ENCODE measurements at regions not wholly inside any gene's neighbourhood (a gene's known extent, or its start where the extent isn't known, plus 50 kb on each side); places are given as distances from the start of the nearest gene placed in this dataset.
A peak's percentile ranks its signal among the peaks of the same experiment; 100 is the strongest.
"Not testable (repeated sequence)": the region's sequence is repeated elsewhere in the genome, so short reads cannot be mapped to it uniquely, and the experiment has no call there.

DNA sequence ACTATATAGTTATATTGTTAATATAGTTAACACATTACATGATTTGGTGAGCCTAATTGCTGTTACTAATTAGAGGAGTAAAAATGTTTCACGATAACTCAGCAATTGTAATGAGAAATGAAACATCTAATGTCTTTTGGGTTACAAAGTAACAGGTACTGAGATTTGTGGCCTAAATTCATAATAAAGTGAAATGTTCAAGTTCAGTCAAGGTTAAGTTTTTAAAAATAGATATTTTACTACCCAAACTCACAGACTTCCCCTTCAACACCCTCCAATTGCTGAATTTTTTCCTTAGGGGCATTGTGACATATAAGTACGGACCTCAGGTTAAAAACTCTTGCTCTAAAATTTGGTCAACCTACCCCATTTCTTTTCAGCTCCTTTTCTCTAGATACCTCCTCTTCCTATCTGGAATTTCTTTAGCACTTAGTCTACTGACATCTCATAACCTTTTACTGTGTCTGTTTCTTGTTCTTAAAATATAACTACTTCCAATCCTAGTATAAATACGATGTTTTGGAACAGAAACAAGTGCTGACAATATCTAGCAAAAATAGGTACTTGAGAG is 112.3 kb upstream of the PRSS16 start:
- DNase-seq (ENCODE audit: low spot score) = no peak

DNA sequence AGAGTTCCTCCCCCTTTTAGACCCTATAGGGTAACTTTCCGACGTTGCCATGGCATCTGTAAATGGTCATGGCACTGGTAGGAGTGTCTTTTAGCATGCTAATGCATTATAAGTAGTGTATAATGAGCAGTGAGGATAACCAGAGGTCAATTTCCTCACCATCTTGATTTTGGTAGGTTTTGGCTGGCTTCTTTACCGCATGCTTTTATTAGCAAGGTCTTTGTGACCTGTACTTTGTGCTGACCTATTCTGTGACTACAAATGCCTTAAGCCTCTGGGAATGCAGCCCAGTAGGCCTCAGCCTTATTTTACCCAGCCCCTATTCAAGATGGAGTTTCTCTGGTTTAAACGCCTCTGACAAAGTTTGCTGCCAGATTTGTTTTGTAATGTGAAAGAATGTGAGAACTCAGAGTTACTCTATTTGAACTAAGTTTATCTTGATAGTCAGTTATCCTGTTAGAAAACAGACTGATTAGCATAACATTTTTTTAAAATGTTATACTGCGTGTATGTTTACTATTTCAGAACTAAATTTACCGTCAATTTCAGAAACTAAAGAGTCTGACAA is 111.3 kb upstream of the PRSS16 start:
- no peak for DNase-seq (ENCODE audit: low spot score)

DNA sequence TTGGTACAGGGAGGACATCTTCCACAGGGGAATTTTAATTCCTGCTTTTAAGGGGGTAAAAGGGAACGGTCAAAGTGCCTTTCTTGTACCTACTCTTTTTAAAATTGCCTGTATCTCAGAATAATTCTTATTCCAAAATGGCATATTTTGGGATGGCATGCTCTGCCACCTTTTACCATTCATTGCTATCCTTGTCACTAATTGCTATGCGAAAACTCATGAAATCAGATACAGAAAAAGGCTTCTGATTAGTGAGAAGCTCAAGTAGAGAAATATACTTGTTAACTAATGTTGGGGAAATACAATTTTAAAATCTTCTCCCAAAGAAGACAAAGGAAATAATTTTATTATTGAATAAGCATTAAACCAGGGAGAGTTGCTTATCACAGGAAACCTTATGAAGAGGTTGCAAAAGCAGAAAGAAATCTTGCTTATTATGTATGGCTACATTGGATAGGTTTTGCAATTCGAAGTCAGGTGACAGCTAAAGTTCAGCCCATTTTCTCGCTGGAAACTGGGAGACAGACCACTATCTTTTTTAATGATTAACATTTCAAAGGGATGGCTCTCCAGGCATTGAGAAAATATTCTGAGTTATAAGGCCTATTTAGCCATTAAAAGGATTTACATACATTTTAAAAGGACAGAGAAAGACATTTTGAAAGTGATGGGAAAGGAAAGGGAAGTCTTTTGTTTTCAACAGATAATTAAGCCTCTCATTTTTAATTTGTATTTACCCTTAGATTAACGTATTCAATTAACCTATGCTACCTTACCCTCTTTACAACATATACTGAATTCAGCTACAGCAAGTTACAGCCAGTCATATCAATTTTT is 110.3 kb upstream of the PRSS16 start:
- DNase-seq (ENCODE audit: low spot score) = no peak

DNA sequence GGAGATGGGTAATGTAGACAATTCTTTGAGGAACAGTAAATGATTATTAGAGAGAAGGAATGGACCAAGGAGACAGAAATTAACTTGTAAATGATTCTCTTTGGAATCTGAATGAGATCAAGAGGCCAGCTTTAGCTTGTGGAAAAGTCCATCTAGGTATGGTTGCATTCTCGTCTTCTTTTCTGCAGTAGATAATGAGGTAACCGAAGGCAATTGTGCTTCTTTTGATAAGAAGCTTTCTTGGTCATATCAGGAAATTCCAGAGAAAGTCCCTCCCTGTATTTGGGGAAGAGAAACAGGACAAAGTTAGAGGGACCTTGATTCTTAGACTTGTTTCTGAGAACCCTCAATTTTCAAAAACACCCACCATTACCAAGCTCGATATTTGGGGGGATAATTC is 109.1 kb upstream of the PRSS16 start:
- DNase-seq (ENCODE audit: low spot score) = no peak

DNA sequence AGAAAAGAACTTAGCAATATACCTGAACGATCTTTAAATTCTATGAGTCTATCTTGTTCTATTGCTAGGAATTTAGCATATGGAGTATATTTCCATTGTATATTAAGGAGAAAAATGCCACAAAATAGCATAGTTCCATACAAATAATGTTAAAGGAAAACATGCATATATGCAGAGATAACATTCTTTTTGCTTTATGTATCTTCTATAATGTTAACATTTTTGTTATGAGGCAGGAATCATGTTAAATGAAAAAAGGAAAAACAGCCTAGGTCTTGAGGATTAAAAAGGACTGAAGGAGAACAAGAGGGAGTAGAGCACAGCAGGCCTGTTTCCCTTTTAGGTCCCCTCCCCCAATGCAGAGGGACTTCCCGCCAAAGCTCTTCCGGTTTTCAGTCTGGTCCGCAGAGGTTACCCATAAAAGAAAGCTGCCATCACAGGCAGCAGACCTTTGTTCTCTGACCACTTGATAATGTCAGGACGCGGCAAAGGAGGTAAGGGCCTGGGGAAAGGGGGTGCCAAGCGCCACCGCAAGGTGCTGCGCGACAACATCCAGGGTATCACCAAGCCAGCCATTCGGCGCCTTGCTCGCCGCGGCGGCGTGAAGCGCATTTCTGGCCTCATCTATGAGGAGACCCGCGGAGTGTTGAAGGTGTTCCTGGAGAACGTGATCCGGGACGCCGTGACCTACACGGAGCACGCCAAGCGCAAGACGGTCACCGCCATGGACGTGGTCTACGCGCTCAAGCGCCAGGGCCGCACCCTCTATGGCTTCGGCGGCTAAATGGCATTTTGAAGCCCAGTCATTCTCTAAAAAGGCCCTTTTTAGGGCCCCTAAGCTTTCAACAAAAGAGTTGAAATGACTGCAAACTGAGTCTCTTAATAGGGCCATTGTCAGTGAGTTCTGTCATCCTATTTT is 108.4 kb upstream of the PRSS16 start:
- DNase-seq (ENCODE audit: low spot score) = no peak

DNA sequence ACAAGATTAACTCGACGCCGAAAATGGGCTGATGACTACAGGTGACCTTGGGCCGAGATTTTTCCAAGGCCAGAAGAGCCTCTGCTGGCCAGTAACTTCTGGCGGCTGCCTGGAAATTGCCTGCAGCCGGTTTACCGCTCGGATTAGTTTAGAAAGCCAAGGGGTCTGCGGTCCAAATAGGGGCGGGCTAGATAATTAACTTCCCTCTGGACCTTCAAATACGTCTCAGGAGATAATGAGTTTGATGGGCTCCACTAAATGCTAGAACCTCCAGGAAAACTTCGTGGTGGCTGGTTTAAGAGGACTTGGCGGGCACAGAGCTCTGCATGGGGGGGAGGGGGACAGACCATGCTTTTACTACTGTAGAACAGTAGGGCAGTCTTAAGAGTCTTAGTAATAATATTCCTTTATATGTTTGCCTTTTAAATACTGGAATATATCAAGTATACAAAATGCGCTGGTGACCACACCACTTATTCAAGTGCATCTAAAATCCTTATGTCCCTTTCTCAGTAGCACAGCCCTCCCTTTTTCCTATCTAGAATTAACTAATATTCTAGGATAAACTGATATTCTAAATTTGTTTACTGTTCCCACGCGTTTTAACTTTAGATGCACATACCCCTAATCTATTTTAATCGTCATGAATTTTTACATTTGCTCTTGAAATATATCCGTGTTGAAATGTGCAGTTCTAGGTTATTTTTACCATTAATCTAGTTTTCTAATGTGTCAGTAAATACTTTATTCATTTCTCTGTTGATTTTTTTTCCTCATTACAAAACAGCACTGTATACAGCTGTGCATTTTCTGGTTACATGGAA is 107.5 kb upstream of the PRSS16 start:
- DNase-seq (ENCODE audit: low spot score) = no peak

DNA sequence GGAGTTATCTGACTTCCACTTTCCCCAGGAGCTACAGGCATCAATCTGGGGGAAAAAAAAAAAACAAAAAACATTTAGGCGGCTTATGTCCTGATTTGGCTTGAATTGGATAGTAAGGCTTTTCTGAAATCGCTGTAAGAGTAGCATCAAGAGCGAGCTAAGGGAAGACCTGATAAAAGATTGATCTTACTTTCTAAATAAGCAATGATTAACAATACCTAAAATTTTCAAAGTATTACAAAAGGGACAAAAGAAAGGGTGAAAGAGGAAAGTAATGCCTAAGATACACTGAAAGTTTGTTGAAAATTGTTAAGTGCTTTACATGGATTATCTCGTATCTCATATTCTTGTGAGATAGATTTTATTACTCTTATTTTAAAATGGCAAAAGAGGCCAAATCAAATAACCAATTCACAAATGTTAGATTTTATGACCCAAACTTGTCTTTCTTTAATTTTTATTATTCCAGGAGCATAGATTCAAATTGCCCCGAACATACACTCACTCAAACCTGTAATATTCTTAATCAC is 106.4 kb upstream of the PRSS16 start:
- DNase-seq (ENCODE audit: low spot score) = no peak

DNA sequence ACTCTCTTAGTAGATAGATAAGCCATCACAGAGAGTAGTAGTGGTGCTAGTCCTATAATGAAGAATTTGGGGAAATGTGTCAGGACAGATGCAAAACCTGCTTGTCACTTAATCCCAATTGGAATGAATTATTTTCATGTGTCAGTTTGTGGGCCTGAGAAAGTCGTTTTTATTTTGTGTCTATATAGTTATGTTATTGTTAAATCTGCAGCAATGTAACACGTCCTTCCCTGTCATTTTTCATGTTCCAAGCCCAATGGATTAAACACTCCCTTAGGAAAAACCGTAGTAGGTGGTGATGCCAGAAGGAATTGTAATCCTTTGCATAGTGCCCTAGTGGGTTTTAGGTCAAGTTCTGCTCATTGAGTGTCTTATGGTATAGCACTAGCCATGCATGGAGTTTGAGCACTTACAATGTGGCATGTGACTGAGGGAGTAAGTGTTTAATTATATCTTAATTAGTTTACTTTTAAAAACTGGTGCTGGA is 105.9 kb upstream of the PRSS16 start:
- no peak for DNase-seq (ENCODE audit: low spot score)

DNA sequence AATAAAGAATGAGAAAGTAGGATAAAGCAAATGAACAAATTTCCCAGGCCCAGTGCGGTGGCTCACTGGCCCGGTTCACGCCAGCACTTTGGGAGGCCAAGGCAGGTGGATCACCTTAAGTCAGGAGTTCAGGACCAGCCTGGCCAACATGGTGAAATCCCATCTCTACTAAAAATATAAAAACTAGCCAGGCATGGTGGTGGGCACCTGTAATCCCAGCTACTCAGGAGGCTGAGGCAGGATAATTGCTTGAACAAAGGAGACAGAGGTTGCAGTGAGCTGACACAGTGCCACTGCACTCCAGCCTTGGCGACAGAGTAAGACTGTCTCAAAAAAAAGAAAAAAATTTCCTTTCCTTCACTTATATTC is 104.5 kb upstream of the PRSS16 start:
- not testable (repeated sequence) for DNase-seq (ENCODE audit: low spot score)

DNA sequence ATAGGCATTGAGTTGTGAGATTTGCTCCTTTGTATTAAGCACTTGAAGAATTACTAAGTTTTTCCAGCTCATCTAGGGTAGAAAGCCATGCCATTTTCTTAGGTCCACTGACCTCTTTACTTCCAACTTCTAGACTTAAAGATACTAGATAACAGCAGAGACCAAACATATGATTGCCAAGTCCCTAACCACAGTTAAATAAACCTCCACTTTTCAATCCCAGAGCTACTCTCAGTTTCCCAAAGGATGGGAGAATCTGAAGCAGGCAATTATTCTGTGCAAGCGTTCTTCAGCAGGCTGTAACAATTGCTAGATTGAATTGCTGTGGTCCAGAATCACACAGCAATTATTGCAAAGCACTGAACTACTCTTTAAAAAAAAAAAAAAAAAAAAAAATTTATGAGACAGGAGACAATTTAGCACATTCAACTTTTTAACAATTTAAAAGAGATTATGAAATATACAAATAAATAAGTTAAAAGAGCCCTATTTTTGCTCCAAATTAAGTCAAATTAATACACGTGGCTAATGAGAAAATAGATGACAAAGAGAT is 104.0 kb upstream of the PRSS16 start:
- no peak for DNase-seq (ENCODE audit: low spot score)

DNA sequence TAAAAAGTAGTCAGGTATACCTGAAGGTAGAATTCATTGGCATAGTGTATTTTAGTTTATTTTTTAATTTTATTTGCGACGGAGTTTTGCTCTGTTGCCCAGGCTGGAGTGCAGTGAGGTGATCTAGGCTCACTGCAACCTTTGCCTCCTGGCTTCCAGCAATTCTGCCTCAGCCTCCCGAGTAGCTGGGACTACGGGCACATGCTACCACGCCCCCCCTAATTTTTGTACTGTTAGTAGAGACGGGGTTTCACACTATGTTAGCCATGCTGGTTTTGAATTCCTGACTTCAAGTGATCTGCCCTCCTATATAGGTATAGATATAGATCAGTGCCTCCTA is 102.8 kb upstream of the PRSS16 start:
- DNase-seq (ENCODE audit: low spot score) = peak; percentile 36

DNA sequence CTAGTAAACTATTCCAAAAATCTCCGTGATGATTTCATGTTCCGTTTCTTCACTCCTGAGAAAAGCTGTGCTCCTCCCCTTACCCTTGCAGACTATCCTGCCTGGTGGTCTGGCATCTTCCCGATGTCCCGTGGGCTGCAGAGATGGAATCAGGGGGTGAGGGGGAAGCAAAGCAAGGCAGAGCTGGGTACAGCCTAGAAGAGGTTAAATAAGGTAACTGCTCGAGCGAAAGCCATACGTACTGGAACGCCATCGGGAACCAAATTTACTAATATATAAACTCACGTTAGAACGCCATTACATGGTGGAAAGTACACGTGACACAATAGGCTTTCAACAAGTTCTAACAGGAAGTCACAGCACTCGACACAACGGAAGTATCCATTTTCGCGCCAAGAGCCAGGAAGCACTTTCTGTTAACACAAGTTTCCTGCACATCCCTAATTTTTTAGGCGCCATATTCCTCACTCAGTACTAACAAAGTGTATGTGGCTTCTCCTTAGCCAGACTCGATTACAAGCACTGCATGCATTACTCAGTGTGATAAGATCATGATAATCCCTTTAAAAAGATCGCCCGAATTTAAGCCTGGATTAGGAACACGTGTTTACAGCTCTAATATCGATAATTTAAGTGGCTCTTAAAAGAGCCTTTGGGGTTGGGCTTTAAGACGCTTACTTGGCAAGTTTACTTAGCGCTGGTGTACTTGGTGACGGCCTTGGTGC is 101.6 kb upstream of the PRSS16 start:
- DNase-seq (ENCODE audit: low spot score) = peak; percentile 86

DNA sequence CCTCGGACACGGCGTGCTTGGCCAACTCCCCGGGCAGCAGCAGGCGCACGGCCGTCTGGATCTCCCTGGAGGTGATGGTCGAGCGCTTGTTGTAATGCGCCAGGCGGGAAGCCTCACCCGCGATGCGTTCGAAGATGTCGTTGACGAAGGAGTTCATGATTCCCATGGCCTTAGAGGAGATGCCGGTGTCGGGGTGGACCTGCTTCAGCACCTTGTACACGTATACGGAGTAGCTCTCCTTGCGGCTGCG is 101.1 kb upstream of the PRSS16 start:
- DNase-seq (ENCODE audit: low spot score) = not testable (repeated sequence)

DNA sequence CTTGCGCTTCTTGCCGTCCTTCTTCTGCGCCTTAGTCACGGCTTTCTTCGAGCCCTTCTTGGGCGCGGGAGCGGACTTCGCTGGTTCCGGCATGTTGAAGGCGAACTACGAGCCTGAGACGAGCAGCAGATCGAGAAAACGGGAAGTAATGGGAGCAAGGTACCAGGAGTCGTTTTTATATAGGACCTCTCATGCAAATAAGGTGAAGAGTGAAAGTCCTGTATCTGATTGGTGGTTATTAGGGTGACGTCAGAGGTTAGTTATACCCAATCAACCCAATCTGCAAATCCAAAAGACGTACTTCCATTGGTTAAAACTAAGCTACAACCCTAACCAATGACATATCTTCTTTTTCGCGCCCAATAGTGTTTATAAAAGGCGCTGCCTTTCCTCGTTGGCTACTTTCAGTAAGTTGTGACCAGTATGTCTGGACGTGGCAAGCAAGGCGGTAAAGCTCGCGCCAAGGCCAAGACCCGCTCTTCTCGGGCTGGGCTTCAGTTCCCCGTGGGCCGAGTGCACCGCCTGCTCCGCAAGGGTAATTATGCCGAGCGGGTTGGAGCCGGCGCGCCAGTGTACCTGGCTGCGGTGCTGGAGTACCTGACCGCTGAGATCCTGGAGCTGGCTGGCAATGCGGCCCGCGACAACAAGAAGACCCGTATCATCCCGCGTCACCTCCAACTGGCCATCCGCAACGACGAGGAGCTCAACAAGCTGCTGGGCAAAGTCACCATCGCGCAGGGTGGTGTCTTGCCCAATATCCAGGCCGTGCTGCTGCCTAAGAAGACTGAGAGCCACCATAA is 100.6 kb upstream of the PRSS16 start:
- peak; percentile 96 for DNase-seq (ENCODE audit: low spot score)

DNA sequence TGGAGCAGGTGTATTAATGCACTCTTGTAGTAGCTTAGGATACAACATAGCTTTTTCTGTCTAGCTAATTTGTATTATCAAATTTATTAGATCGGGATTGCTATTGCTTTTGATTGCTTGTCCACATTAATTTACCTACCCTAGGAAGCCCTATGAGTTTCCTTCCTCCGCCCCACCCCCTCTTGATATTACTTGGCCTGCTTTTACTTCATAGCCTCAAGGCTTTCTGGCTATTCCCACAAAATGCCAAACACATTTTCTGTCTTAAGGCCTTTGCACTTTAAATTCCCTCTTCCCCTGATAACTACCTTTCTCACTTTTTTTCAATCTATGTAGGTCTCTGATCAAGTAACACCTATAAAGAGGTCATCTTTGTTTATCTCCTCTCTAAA is 99.1 kb upstream of the PRSS16 start:
- DNase-seq (ENCODE audit: low spot score) = no peak

DNA sequence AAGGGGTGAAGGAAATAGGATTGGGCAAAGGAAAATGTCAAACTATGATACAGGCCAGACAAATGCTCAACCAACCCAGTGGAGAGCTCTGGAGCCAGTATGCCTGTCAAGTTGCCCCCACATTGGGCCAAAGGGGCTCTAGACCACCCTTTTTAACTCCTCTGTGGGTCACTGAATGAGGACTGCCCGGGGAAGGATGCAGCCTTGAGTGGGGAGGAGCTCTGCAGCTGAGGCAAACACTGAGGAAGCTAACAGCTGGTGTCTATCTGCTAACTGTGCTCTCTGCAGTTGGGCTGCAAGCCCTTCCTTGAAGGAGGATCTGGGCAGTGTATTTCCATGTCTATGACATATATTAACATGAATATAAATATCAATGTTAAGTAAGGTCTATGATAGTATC is 98.4 kb upstream of the PRSS16 start:
- DNase-seq (ENCODE audit: low spot score) = no peak

DNA sequence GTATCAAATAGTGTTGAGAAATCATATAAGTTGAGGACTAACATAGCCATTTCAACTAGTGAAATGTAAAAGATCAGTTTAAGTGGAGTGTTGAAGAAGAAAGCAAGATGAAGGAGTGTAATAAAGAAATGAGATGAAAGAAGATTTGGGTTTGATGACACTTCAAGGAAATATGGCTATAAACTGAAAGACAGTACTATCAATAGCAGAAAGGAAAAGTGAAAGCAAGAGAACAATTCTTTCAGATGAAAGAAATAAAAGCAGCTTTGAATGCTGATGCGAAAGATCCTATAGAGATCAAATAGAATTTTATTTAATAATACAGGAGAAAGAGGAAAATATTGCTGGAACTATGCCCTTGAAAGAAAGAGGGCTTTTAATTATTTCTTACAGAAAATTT is 92.8 kb upstream of the PRSS16 start:
- no peak for DNase-seq (ENCODE audit: low spot score)

DNA sequence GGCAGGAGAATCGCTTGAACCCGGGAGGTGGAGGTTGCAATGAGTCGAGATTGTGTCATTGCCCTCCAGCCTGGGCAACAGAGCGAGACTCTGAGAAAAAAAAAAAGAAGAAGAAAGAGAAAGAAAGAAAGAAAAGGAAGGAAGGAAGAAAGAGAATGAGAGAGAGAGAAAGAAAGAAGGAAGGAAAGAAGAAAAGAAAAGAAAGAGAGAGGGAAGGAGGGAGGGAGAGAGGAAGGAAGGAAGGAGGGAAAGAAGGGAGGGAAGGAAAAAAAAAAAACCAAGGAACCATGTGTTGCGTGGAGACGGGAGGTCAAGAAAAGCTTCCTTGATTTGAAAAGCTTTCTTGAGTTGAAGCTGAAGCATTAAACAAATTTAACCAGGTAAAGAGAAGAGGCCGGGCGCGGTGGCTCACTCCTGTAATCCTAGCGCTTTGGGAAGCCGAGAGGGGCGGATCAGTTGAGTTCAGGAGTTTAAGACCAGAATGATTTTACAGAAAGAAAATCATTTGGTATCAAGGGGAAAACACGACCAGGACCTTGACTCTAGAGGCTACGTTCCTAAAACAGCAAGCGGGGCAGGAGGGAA is 90.5 kb upstream of the PRSS16 start:
- no peak for DNase-seq (ENCODE audit: low spot score)

Data from HT-29 (cell line).